H1 (cell line): ENCODE measurements at regions not wholly inside any gene's neighbourhood (a gene's known extent, or its start where the extent isn't known, plus 50 kb on each side); places are given as distances from the start of the nearest gene placed in this dataset.

ENCODE experiments used
- CTCF ChIA-PET: fragments of 300-600 bp; sonication (Branson Sonifier 250); formaldehyde crosslinking; loops from one replicate; lab custom pipeline; 2021; ENCODE audit not compliant: partially characterized antibody; lab: Charles Lee
- POLR2A ChIA-PET: fragments of 300-600 bp; sonication (Branson Sonifier 250); formaldehyde crosslinking; loops from one replicate; lab custom pipeline; 2021; ENCODE audit warnings: inconsistent platforms; ENCODE audit not compliant: partially characterized antibody; lab: Charles Lee
- DNase-seq, 2 experiments: peaks; one replicate each; pipeline versions ENCODE4 v3.0.0 to v3.0.0-alpha.2; 2010 to 2022; ENCODE audit warnings: low spot score in 2 of 2, low read depth in 1 of 2, mixed read lengths in 1 of 2
- FAIRE-seq: peaks from 2 replicates; lab custom pipeline; 2011; peaks lifted over from hg19 to GRCh38; lab: Jason Lieb, UNC
- H2AFZ ChIP-seq: 2 replicates; pipeline ENCODE4 v1.8.1; 2012; ENCODE audit warnings: low read length, inconsistent platforms
- H2AK5ac ChIP-seq: 2 replicates; pipeline ENCODE4 v1.6.1; 2013; ENCODE audit warnings: low read depth, low read length
- H2BK120ac ChIP-seq: replicated peaks from 2 replicates; pipeline ENCODE3; 2013; ENCODE audit warnings: low read depth, low read length, inconsistent platforms
- H2BK12ac ChIP-seq: 2 replicates; pipeline ENCODE4 v1.6.1; 2013; ENCODE audit warnings: low read depth, low read length
- H2BK15ac ChIP-seq: 2 replicates; pipeline ENCODE4 v1.6.1; 2013; ENCODE audit warnings: low read length
- H2BK20ac ChIP-seq: 2 replicates; pipeline ENCODE4 v1.6.1; 2013; ENCODE audit warnings: low read length
- H2BK5ac ChIP-seq: 2 replicates; pipeline ENCODE4 v1.6.1; 2013; ENCODE audit warnings: low read depth, low read length
- H3K14ac ChIP-seq: 2 replicates; pipeline ENCODE4 v1.6.1; 2013; ENCODE audit warnings: inconsistent platforms; ENCODE audit not compliant: insufficient read length
- H3K18ac ChIP-seq: 2 replicates; pipeline ENCODE4 v1.6.1; 2013; ENCODE audit warnings: low read length; ENCODE audit errors: extremely low read depth
- H3K23ac ChIP-seq: 2 replicates; pipeline ENCODE4 v1.6.1; 2013; ENCODE audit warnings: inconsistent platforms; ENCODE audit not compliant: insufficient read length
- H3K23me2 ChIP-seq: 2 replicates; pipeline ENCODE4 v1.6.1; 2013; ENCODE audit warnings: low read depth, low read length
- H3K27ac ChIP-seq: 2 replicates; pipeline ENCODE4 v1.6.1; 2011; ENCODE audit warnings: low read depth, low read length, inconsistent platforms
- H3K27me3 ChIP-seq, 4 experiments: replicated peaks in 1 of 4; 1 replicate in 1 of 4; 2 replicates in 3 of 4; pipeline versions ENCODE4 v1.6.1 to v1.8.1; 2011 to 2013; ENCODE audit warnings: low read length in 3 of 4, mild to moderate bottlenecking in 3 of 4, inconsistent platforms in 2 of 4, mixed read lengths in 2 of 4, moderate library complexity in 1 of 4; ENCODE audit not compliant: control insufficient read depth in 3 of 4, insufficient read depth in 3 of 4; ENCODE audit errors: extremely low read depth in 1 of 4
- H3K36me3 ChIP-seq, 4 experiments: 2 replicates each; pipeline versions ENCODE4 v1.6.1 to v1.8.1; 2011 to 2013; ENCODE audit warnings: mild to moderate bottlenecking in 4 of 4, low read length in 3 of 4, moderate library complexity in 2 of 4, control low read depth in 1 of 4, inconsistent platforms in 1 of 4; ENCODE audit not compliant: insufficient read depth in 4 of 4, control insufficient read depth in 2 of 4
- H3K4ac ChIP-seq: replicated peaks from 2 replicates; pipeline ENCODE3; 2013; ENCODE audit warnings: low read length, low read depth, mixed read lengths, inconsistent platforms; ENCODE audit not compliant: insufficient read length
- H3K4me1 ChIP-seq, 4 experiments: replicated peaks in 1 of 4; 1 replicate in 1 of 4; 2 replicates in 3 of 4; pipeline versions ENCODE4 v1.6.1 to v1.8.1; 2011 to 2013; ENCODE audit warnings: low read length in 3 of 4, inconsistent platforms in 2 of 4, mixed read lengths in 1 of 4; ENCODE audit not compliant: insufficient read depth in 4 of 4, control insufficient read depth in 3 of 4
- H3K4me2 ChIP-seq, 2 experiments: 2 replicates each; pipeline versions ENCODE4 v1.6.1 to v1.8.1; 2011 to 2013; ENCODE audit warnings: low read depth in 2 of 2, low read length in 2 of 2, control low read depth in 1 of 2, inconsistent platforms in 1 of 2, mild to moderate bottlenecking in 1 of 2; ENCODE audit not compliant: insufficient read depth in 1 of 2
- H3K4me3 ChIP-seq, 4 experiments: fragments of 200-600, 300-600 bp in 1 of 4; sonication (generic), shearing (Covaris generic), sonication (Bioruptor Twin) in 1 of 4; 2 replicates each; pipeline versions ENCODE4 v1.5.1 to v1.8.1; 2011 to 2016; ENCODE audit warnings: low read length in 4 of 4, low read depth in 3 of 4, control low read depth in 2 of 4, inconsistent platforms in 2 of 4, mild to moderate bottlenecking in 2 of 4, mixed read lengths in 1 of 4, moderate library complexity in 1 of 4; ENCODE audit not compliant: insufficient read depth in 2 of 4; ENCODE audit errors: extremely low read depth in 1 of 4
- H3K56ac ChIP-seq: replicated peaks from 2 replicates; pipeline ENCODE3; 2013; ENCODE audit warnings: low read depth, mild to moderate bottlenecking, mixed read lengths, low read length, inconsistent platforms; ENCODE audit not compliant: insufficient read length
- H3K79me1 ChIP-seq: 2 replicates; pipeline ENCODE4 v1.6.1; 2013; ENCODE audit warnings: low read depth, low read length, control low read depth
- H3K79me2 ChIP-seq, 2 experiments: 2 replicates each; pipeline versions ENCODE4 v1.6.1 to v1.8.1; 2012 to 2013; ENCODE audit warnings: low read length in 2 of 2, mild to moderate bottlenecking in 2 of 2, inconsistent platforms in 1 of 2; ENCODE audit not compliant: insufficient read depth in 2 of 2, control insufficient read depth in 1 of 2
- H3K9ac ChIP-seq, 4 experiments: replicated peaks in 1 of 4; 1 replicate in 1 of 4; 2 replicates in 3 of 4; pipeline versions ENCODE4 v1.6.1 to v1.8.1; 2011 to 2013; ENCODE audit warnings: low read depth in 3 of 4, low read length in 3 of 4, control low read depth in 2 of 4, mild to moderate bottlenecking in 2 of 4, moderate library complexity in 2 of 4, inconsistent platforms in 1 of 4; ENCODE audit errors: extremely low read depth in 1 of 4
- H3K9me3 ChIP-seq, 2 experiments: 2 replicates each; pipeline versions ENCODE4 v1.6.1 to v1.8.1; 2012 to 2013; ENCODE audit warnings: mild to moderate bottlenecking in 2 of 2, moderate library complexity in 2 of 2, control low read depth in 1 of 2, inconsistent platforms in 1 of 2, low read depth in 1 of 2, low read length in 1 of 2, mixed read lengths in 1 of 2; ENCODE audit not compliant: insufficient read depth in 2 of 2
- H4K20me1 ChIP-seq, 2 experiments: replicated peaks in 1 of 2; 2 replicates each; pipeline versions ENCODE3 to v1.8.1; 2011 to 2013; ENCODE audit warnings: inconsistent platforms in 2 of 2, low read length in 2 of 2, mild to moderate bottlenecking in 1 of 2; ENCODE audit not compliant: insufficient read depth in 2 of 2, control insufficient read depth in 1 of 2
- H4K5ac ChIP-seq: 2 replicates; pipeline ENCODE4 v1.6.1; 2013; ENCODE audit warnings: low read length, low read depth, mixed read lengths, inconsistent platforms; ENCODE audit not compliant: insufficient read length
- H4K8ac ChIP-seq: 2 replicates; pipeline ENCODE4 v1.8.0; 2013; ENCODE audit warnings: mild to moderate bottlenecking, moderate library complexity, low read length, inconsistent platforms; ENCODE audit not compliant: insufficient read depth; ENCODE audit errors: extremely low read depth
- H4K91ac ChIP-seq: replicated peaks from 2 replicates; pipeline ENCODE3; 2013; ENCODE audit warnings: low read length, mixed read lengths, inconsistent platforms; ENCODE audit not compliant: insufficient read length
- BACH1 ChIP-seq: IDR thresholded peaks from 2 replicates; pipeline ENCODE4 v1.6.1; 2012; ENCODE audit warnings: low read length, improper control_type of control experiment
- BRCA1 ChIP-seq: IDR thresholded peaks from 2 replicates; pipeline ENCODE4 v1.6.1; 2012; ENCODE audit warnings: low read depth, low read length, improper control_type of control experiment
- EGR1 ChIP-seq: IDR thresholded peaks from 2 replicates; pipeline ENCODE4 v1.6.1; 2011; ENCODE audit warnings: low read depth, low read length, borderline replicate concordance
- KDM4A ChIP-seq: IDR thresholded peaks from one replicate; pipeline ENCODE4 v1.7.1; 2012; ENCODE audit warnings: low read depth, mild to moderate bottlenecking, moderate library complexity, low read length, inconsistent platforms; ENCODE audit not compliant: severe bottlenecking
- NRF1 ChIP-seq: IDR thresholded peaks from 2 replicates; pipeline ENCODE4 v1.6.1; 2011; ENCODE audit warnings: mild to moderate bottlenecking, low read depth, low read length, improper control_type of control experiment
- PHF8 ChIP-seq: fragments of 200-600 bp; sonication (generic); conservative IDR thresholded peaks from 2 replicates; pipeline ENCODE4 v1.7.1; 2012; ENCODE audit warnings: low read depth, mild to moderate bottlenecking, inconsistent platforms, low read length, moderate library complexity
- POLR2AphosphoS5 ChIP-seq: IDR thresholded peaks from 2 replicates; pipeline ENCODE4 v1.6.1; 2011; ENCODE audit warnings: low read depth, low read length
- RBBP5 ChIP-seq: IDR thresholded peaks from 2 replicates; pipeline ENCODE4 v1.7.1; 2012; ENCODE audit warnings: low read depth, mild to moderate bottlenecking, inconsistent platforms, low read length, moderate library complexity, borderline replicate concordance
- WGBS, 2 experiments: shearing (Covaris generic) in 1 of 2; methylation state at CpG; one replicate each; pipeline versions ENCODE4 v1.1.6 to v1.1.7; 2013 to 2015; ENCODE audit warnings: low lambda C conversion rate in 2 of 2, mixed read lengths in 2 of 2, inconsistent platforms in 1 of 2, low coverage in 1 of 2, missing lambda C conversion rate in 1 of 2; ENCODE audit not compliant: insufficient replicate concordance in 2 of 2, insufficient coverage in 1 of 2, insufficient read length in 1 of 2; ENCODE audit errors: extremely low coverage in 1 of 2, missing lambda C conversion rate in 1 of 2; 5-methylcytosine and 5-hydroxymethylcytosine counted together

DNA sequence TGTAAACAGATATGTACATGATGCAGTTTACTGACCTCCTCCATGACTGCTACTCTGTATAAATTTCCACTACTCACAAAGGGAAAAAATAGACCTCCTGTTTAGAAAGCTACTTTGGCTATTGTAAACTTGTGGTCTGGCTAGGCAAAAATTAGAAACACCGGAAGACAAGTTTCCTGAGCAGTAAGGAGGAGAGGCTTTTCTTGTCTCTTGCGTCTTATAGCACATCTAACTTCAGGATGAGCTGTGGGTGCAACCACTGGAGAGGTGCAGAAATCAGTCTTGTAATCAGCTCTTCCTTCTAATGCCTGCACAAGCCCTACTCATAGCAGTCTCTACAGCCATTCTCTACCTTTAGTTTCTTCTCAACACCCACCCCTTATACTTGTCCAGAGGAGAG, 296.5 kb upstream of the SLC35B3 start:
- H3K4me1 ChIP-seq, result no peaks in the 10 kb centered on the region
- no peaks in the 10 kb centered on the region for H3K23me2 ChIP-seq
- no peak overlapping the region for H4K8ac ChIP-seq
- H3K9ac ChIP-seq, result no peak overlapping the region
- no peak overlapping the region for H2AK5ac ChIP-seq
- no peak overlapping the region for H3K4ac ChIP-seq
- no peak overlapping the region for H2BK15ac ChIP-seq
- H4K20me1 ChIP-seq, result no peaks in the 10 kb centered on the region
- no peaks in the 10 kb centered on the region for H3K27me3 ChIP-seq
- H3K56ac ChIP-seq, result no peak overlapping the region
- H2AFZ ChIP-seq, result no peak overlapping the region; the same call in 1 of the 2 replicates
- no peak overlapping the region for H3K27ac ChIP-seq
- FAIRE-seq, result no peak
- no peaks in the 10 kb centered on the region for H3K36me3 ChIP-seq
- CTCF ChIA-PET, result interaction anchor here (0.8 to 1.6 kb wide), 3 partner anchors 11 to 157 kb away, joined by 3 to 6 read pairs (median 4); no protein-coding TSS in a partner anchor
- no peak overlapping the region for H2BK5ac ChIP-seq
- no peak overlapping the region for H3K4me2 ChIP-seq
- H3K9me3 ChIP-seq, result no peaks in the 10 kb centered on the region
- H3K23ac ChIP-seq, result no peak overlapping the region
- WGBS, 2 experiments, result 93% methylated on average over 2 of the region's 2 CpGs; no CpG with 5 or more reads in 1 of the 2 experiments
- no peak for DNase-seq
- no peaks in the 10 kb centered on the region for H3K79me2 ChIP-seq
- no peak overlapping the region for H3K18ac ChIP-seq
- H2BK20ac ChIP-seq, result no peak overlapping the region
- no peaks in the 10 kb centered on the region for H3K79me1 ChIP-seq
- H3K14ac ChIP-seq, result no peak overlapping the region
- no peak overlapping the region for H3K4me3 ChIP-seq
- TF ChIP-seq KDM4A, result no peak
- TF ChIP-seq NRF1, result no peak
- no peak for TF ChIP-seq EGR1
- TF ChIP-seq BRCA1, result no peak
- TF ChIP-seq BACH1, result no peak
- TF ChIP-seq POLR2AphosphoS5, result no peak
- no peak for TF ChIP-seq RBBP5
- TF ChIP-seq PHF8, result no peak
- H2BK120ac ChIP-seq, result no peak overlapping the region
- H2BK12ac ChIP-seq, result no peak overlapping the region
- POLR2A ChIA-PET, result no interaction called here
- no peak overlapping the region for H4K91ac ChIP-seq
- H4K5ac ChIP-seq, result no peak overlapping the region
